SK-N-SH (cell line): ENCODE measurements at regions not wholly inside any gene's neighbourhood (a gene's known extent, or its start where the extent isn't known, plus 50 kb on each side); places are given as distances from the start of the nearest gene placed in this dataset.

Source experiments
- EP300 ChIP-seq, 2 experiments: IDR thresholded peaks; 2 replicates each; pipeline versions ENCODE4 v1.4.0 to v1.6.1; 2012; ENCODE audit warnings: borderline replicate concordance in 1 of 2, low read depth in 1 of 2, low read length in 1 of 2
- FOSL2 ChIP-seq: IDR thresholded peaks from 2 replicates; pipeline ENCODE4 v1.4.0; 2012; ENCODE audit warnings: low read depth, mild to moderate bottlenecking, moderate library complexity, borderline replicate concordance
- RAD21 ChIP-seq: IDR thresholded peaks from 2 replicates; pipeline ENCODE4 v1.6.1; 2012; ENCODE audit warnings: mild to moderate bottlenecking, low read length
- RXRA ChIP-seq: IDR thresholded peaks from 2 replicates; pipeline ENCODE4 v1.4.0; 2012; ENCODE audit warnings: low read depth, mild to moderate bottlenecking, borderline replicate concordance
- YY1 ChIP-seq: IDR thresholded peaks from 2 replicates; pipeline ENCODE4 v1.4.0; 2012; ENCODE audit warnings: low read depth, mild to moderate bottlenecking
- TF ChIP-seq, protein P1 (sequence below): IDR thresholded peaks from 2 replicates; pipeline ENCODE4; 2012
- TF ChIP-seq, protein P2 (sequence below): IDR thresholded peaks from 2 replicates; pipeline ENCODE4 v1.4.0; 2012; ENCODE audit warnings: low read depth, borderline replicate concordance
- TF ChIP-seq, protein P3 (sequence below): IDR thresholded peaks from 2 replicates; pipeline ENCODE4 v1.6.1; 2012; ENCODE audit warnings: mild to moderate bottlenecking, low read depth, low read length, moderate library complexity
- TF ChIP-seq, protein P4 (sequence below): fragments of 200-600 bp; sonication (generic); IDR thresholded peaks from 2 replicates; pipeline ENCODE4 v1.6.1; 2017; ENCODE audit warnings: antibody characterized with exemption, mild to moderate bottlenecking, moderate library complexity

DNA sequence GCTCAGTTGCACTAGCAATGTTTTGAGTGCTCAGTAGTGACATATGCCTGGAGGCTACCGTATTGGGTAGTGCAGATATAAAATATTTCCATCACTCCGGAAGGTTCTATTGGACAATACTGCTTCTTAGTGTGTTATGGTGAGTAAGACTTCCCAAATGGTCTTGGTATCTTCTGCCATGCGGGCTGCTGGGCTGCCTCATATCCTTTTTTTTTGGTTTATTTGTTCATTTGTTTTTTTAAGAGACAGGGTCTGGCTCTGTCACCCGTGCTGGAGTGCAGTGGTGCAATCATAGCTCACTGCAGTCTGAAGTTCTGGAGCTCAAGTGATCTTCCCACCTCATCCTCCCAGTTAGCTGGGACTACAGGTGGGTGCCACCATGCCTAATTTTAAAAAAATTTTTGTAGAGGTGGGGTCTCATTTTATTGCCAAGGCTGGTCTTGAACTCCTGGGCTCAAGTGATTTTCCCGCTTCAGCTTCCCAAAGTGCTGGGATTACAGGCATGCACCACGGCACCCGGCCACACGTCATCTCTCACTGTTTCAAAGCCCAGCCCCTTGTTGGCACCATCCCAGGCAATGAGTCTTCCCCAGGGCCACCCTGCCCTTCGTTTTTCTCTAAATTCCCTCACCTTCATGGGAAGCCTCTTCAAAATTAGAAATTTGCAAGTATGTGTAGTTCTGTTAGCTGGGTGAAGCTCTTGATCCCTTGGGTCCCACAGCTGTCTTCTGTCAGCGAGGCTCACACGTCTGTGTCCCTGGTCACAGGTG, 111.0 kb upstream of the KLF14 start:
- TF ChIP-seq FOSL2 (no peak), RAD21 (no peak), EP300 (IDR thresholded peaks at IDR 0.05; ENCODE audit: borderline replicate concordance in 1 of 2, low read depth in 1 of 2, low read length in 1 of 2) (no peak), YY1 (no peak), RXRA (no peak)
- TF ChIP-seq, protein P1, sequence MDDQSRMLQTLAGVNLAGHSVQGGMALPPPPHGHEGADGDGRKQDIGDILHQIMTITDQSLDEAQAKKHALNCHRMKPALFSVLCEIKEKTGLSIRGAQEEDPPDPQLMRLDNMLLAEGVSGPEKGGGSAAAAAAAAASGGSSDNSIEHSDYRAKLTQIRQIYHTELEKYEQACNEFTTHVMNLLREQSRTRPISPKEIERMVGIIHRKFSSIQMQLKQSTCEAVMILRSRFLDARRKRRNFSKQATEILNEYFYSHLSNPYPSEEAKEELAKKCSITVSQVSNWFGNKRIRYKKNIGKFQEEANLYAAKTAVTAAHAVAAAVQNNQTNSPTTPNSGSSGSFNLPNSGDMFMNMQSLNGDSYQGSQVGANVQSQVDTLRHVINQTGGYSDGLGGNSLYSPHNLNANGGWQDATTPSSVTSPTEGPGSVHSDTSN: no peak
- TF ChIP-seq, protein P2, sequence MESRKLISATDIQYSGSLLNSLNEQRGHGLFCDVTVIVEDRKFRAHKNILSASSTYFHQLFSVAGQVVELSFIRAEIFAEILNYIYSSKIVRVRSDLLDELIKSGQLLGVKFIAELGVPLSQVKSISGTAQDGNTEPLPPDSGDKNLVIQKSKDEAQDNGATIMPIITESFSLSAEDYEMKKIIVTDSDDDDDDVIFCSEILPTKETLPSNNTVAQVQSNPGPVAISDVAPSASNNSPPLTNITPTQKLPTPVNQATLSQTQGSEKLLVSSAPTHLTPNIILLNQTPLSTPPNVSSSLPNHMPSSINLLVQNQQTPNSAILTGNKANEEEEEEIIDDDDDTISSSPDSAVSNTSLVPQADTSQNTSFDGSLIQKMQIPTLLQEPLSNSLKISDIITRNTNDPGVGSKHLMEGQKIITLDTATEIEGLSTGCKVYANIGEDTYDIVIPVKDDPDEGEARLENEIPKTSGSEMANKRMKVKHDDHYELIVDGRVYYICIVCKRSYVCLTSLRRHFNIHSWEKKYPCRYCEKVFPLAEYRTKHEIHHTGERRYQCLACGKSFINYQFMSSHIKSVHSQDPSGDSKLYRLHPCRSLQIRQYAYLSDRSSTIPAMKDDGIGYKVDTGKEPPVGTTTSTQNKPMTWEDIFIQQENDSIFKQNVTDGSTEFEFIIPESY: no peak
- TF ChIP-seq, protein P3, sequence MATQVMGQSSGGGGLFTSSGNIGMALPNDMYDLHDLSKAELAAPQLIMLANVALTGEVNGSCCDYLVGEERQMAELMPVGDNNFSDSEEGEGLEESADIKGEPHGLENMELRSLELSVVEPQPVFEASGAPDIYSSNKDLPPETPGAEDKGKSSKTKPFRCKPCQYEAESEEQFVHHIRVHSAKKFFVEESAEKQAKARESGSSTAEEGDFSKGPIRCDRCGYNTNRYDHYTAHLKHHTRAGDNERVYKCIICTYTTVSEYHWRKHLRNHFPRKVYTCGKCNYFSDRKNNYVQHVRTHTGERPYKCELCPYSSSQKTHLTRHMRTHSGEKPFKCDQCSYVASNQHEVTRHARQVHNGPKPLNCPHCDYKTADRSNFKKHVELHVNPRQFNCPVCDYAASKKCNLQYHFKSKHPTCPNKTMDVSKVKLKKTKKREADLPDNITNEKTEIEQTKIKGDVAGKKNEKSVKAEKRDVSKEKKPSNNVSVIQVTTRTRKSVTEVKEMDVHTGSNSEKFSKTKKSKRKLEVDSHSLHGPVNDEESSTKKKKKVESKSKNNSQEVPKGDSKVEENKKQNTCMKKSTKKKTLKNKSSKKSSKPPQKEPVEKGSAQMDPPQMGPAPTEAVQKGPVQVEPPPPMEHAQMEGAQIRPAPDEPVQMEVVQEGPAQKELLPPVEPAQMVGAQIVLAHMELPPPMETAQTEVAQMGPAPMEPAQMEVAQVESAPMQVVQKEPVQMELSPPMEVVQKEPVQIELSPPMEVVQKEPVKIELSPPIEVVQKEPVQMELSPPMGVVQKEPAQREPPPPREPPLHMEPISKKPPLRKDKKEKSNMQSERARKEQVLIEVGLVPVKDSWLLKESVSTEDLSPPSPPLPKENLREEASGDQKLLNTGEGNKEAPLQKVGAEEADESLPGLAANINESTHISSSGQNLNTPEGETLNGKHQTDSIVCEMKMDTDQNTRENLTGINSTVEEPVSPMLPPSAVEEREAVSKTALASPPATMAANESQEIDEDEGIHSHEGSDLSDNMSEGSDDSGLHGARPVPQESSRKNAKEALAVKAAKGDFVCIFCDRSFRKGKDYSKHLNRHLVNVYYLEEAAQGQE: no peak
- TF ChIP-seq, protein P4, sequence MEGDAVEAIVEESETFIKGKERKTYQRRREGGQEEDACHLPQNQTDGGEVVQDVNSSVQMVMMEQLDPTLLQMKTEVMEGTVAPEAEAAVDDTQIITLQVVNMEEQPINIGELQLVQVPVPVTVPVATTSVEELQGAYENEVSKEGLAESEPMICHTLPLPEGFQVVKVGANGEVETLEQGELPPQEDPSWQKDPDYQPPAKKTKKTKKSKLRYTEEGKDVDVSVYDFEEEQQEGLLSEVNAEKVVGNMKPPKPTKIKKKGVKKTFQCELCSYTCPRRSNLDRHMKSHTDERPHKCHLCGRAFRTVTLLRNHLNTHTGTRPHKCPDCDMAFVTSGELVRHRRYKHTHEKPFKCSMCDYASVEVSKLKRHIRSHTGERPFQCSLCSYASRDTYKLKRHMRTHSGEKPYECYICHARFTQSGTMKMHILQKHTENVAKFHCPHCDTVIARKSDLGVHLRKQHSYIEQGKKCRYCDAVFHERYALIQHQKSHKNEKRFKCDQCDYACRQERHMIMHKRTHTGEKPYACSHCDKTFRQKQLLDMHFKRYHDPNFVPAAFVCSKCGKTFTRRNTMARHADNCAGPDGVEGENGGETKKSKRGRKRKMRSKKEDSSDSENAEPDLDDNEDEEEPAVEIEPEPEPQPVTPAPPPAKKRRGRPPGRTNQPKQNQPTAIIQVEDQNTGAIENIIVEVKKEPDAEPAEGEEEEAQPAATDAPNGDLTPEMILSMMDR: no peak
